Activated T-cell treated with anti-CD3 and anti-CD28 coated beads, Interleukin-2, amount 50 U/mL, for 48 hours (primary cell): ENCODE measurements at regions not wholly inside any gene's neighbourhood (a gene's known extent, or its start where the extent isn't known, plus 50 kb on each side); places are given as distances from the start of the nearest gene placed in this dataset.

Source experiments
- DNase-seq, 2 experiments: peaks; one replicate each; pipeline ENCODE4 v3.0.0-alpha.2; 2020

DNA sequence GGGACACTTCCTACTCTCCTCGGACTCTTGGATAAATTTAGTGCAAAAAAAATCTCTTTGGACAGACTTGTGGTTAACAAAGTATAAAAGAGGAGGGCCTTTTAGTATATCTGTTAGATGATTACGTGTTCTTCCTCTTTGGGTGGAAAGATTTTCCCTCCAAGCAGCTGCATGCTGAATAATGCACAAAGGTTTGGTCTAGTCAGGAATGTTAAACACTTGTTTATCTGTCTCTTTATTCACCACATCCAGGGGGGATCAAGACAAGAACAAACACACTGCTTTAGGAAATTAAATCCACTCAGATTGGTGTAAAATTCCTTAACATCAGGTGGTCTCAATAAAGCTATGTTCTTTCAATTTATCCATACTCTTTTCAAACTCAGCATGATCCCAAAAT is 260.9 kb upstream of the CHD6 start:
- DNase-seq = no peak

DNA sequence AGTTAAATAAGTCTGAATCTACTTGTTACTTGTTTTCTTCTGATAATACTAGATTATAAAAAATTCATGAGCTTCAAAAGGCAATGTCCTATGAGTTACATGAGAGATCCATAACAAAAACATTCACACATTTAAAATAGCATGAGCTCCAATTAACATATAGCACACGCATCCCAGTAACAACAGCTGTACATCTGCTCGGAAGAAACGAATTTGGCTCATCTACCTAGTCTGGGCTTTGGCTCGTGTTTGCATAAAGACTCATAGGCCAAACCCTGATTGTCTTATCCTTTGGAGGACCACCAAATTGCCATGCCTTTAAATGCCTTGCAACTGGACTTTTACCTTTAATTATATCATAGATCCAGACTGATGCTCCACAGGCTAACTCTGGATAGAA is 259.7 kb upstream of the CHD6 start:
- no peak for DNase-seq

DNA sequence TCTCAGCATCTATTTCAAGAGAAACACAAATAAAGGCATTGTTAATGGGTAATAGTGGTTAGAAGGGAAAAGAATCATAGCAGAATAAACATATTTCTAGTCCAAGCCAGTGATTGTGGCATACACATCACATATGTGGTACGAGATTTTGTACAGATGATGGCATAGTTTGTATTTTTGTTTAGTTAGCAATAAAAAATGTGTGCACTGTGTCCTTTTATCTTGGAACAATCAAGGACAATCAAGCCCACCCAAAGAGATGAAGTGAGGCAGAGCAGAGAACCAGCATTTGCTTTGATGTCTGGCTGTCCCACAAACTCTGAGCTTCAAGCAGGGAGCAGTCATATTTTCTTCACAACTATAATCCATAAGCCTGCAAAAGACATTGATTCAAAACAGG is 256.5 kb upstream of the CHD6 start:
- DNase-seq = no peak

DNA sequence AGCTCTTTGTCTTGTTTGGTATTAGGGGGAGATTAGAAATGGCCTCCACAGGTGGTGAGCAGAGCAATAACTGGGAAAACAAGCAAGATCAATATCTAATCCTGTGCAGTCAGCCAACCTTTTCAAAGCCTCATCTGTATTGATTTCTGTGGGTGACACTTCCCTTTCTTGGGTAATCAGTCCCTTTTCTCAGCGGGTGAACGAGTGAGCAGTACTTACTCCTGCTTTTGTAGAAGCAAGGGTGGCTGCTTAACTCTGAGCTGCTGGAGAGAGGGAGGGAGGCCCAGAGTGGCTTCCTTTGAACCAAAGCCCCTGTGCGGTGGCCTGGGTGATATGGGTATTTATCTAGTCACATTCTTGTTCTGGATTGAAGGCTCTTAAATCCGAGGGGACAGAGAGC is 254.8 kb upstream of the CHD6 start:
- no peak for DNase-seq

DNA sequence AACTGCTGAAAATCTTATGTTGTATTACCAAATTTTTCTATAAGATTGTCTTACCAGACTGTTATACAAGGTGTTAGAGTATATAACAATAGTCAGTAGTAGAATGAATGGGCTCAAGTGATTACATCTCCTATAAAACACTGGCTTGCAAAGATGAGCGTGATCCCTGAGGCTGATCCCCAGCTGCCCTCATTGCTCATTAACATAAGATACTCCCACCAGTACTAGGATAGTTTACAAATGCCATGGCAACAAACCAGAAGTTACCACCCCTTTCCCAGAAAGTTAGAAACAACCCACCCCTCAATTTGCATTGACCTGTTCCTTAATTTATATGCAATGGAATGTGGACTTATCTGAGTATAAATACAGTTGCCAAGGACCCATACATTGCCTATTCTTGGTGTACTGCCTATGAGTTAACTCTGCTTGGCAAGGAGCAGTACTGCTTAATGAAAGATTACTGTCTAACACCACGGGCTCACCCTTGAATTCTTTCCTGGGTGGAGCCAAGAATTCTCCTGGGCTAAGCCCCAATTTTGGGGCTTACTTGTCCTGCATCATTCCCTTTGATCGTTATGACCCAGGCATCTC is 252.8 kb upstream of the CHD6 start:
- DNase-seq = no peak

DNA sequence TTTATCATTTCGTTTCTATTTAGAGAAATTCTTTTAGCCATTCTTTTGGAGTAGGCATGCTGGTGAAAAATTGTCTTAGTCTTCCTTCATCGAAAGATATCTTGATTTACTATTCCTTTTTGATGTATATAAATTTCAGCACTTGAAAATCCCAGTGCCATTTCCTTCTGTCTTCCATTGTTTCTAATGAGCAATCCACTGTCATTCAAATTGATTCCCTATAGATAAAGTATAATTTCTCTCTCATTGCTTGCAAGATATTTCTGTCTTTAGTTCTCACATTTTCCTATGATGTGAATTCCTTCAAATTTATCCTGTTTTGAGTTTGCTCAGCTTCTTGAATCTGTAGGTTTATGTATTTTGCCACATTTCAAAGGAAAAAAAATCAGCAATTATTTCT is 251.1 kb upstream of the CHD6 start:
- DNase-seq = no peak

DNA sequence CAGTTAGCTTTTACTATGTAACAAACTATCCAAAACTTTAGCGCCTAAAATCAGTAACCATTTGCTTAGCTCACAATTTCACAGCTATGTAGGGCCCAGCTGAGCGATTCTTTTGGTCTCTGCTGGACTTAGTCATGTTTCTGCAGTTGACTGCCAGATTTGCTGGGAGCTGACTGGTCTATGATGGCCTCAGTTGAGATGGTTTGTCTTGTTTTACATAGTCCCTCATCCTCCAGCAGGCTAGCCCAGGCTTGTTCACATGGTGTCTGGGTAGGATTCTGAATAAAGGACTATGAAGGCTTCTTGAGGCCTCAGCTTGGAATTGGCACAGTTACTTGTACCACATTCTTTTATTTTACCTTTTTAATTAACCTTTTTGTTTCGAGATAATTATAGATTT is 247.8 kb upstream of the CHD6 start:
- no peak for DNase-seq

DNA sequence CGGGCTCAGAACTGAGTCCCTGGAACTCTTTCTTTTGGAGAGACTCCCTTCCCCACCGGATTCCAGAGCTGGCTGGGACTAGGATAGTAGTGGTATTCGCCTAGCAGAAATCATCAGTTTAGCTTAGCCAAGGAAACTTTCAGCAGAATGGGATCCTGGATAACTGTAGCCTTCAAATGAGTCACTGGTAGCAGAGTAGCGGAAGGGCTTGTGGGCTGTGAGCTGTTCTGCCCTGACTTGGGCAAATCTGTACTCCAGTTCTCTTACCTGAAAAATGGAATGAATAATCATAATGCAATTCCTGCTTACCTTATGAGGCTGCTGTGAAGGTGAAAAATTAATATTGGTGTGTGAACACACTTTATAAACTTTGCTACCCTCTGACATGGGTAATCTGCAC is 244.3 kb upstream of the CHD6 start:
- no peak for DNase-seq

DNA sequence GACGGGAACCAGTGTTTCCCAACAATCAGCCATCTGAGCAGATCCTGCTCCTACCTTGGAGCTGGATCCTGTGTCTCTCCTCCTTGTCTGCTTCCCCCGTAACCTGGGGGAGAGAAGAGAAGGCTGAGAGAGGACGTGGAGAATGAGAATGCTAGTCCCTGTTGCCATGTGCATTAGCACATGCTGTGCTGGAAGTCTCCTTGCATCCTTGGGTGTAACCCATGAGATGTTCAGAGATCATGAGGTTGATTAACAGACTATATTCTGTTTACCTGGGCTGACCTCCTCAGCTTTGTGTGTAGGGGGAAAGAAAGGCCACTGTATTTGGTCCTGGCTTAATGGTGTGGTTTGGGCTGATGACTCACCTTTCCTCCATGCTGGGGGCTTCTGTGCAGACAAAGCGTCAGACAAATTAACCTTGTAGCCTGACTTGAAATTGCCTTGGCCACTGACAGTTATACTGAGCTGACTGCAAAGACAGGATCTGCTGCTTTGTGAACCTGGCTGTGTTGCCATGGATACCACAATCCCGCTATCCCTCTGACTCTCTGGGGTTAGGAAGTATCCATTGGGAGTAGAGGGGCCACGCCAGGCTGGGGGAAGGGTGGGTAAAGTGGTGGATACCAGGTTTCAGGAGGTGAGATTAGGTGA is 243.7 kb upstream of the CHD6 start:
- DNase-seq = no peak

DNA sequence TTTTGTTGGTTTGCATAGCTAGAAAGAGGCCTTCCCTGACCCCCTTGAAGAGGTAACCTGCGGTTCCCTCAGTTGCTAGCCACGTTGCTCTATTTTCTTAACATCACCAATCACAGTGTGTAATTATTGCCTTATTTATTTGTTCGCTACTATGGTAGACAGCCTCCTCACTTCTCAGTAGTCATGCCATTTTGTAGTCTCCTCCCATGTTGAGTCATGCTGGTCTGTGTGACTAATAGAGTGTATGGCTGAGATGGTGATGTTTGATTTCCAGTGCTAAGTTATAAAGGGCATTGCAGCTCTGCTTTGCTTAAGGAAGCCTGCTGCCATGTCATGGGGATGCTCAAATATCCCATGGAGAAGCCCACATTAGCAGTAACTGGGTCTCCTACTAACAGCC is 236.6 kb upstream of the CHD6 start:
- DNase-seq = no peak

DNA sequence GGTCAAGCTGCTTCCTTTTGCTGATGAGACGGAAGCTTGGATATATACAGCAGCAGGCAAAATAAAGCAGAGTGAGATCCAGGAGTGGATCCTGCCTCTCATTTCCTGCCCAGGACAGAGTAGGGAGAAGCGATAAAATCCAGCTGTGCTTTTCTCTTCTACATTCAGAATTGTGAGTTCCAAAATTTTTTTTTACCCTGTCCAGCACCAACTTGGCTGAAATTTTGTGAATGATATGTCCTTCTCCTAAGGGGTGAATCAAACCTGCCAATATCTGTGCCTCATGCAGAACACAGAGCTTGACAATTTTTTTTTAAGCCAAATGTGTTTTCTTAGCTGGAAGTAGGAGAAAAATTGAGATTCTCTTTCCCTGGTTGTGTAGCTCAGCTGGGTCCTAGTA is 235.6 kb upstream of the CHD6 start:
- no peak for DNase-seq

DNA sequence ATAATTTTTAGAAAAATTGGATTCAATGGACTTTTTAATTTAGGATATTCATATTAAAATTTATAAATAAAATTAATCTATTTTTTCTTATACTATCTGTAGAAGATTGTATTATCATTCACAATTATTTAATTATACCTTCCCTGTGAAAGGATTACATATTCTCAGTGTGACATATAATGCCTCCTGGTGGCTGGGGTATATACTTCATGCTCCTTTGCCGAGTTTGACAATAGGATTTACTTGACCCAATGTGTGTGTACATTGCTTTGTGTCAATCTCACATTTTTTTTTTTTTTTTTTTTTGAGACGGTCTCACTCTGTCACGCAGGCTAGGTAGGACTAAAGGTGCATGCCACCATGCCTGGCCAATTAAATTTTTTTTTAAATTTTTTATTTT is 230.0 kb upstream of the CHD6 start:
- DNase-seq = no peak

DNA sequence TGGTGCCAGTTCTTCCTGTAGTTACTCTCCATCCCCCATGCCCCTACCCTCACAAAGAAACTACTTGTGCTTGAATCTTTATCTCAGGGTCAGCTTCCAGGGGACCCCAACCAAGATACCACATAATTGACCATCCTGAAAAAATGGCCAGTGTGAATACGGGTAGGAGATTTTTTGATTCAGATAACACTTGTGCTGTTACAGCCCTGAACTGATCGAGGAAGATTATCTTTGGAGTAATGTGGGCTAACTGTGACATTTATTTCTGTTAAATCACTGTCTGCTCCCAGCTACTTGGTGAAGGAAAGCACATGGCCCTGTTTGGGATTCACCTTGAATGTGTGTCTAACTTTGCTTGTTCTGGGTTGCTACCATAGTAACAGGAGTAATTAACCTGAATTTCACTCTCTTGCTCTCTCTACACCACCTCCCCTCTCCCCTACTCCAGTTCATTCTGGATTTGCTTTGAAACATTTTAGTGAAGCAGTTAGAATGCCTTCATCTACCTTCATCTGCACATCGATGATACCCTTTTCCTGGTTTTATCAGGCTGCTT is 219.6 kb upstream of the CHD6 start:
- no peak for DNase-seq

DNA sequence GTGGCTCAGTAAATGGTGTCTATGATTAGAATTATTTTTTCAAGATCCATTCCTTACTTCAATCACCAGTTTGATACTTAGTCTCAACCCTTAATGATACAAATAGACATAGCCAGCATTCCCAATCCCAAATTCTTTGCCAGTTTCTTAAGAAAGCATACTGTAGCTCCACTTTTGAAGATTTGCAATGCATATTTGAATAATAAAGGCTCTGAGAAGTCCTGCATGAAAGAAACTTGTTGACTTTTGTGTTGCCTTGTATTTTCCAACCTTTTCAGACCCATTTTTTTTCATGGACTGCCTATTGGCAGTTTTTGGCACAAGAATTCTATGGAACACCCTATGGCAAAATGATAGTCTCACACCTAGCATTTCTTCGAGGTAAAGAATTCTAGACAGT is 215.6 kb upstream of the CHD6 start:
- DNase-seq = no peak

DNA sequence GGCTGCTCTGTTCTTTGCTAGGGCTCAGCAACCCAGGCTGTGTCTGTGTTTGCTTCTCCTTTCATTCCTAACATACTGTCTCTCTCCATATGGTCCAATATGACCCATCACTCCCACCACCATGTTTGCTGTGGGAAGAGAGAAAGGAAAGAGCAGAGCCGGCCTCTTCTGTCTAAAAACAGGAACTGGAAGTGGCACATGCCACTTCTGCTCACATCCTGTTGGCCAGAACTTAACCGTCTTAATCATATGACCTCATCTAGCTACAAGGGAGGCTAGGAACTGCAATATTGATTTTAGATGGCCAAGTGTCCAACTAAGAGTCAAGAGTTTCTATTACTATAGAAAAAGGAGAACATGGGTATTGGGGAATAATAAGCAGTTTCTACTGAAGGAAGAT is 212.5 kb upstream of the CHD6 start:
- no peak for DNase-seq

DNA sequence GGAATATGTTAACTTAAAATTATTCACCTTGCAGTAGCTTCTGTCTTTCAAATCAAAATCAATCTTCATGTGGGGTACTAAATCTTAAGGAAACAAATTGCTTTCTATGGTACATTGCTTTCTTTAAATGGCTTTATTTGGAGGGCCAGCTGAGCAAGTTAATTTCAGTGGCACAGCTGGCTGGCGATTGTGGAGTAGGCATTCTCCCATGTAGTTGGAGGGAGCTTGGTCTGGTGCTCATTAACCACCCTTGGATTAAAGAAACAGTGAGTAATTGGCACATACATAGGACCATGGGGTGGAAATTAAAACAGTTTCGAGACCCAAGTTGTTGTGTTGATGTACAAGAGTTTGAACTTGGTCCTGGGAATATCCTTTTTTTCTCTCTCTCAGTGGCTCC is 201.3 kb upstream of the CHD6 start:
- no peak for DNase-seq

DNA sequence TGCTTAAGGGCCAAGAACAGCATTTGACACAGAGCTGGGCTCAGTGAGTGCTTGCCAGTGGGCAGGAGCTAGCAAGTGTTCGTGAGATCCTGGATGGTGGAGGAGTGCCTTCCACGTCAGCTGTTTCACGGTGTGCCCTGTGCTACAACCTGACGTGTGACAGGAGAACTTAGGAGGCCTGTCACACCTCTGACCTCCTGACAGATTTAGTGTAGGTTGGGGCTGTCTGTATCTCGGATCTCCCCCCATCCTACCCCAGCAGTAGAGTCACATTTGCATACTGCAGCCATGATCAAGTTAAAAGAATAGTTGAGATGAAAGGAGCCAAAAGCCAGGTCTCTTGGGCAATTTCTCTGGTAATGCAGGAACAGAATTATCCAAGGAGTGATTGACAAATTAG is 200.8 kb upstream of the CHD6 start:
- DNase-seq = no peak

DNA sequence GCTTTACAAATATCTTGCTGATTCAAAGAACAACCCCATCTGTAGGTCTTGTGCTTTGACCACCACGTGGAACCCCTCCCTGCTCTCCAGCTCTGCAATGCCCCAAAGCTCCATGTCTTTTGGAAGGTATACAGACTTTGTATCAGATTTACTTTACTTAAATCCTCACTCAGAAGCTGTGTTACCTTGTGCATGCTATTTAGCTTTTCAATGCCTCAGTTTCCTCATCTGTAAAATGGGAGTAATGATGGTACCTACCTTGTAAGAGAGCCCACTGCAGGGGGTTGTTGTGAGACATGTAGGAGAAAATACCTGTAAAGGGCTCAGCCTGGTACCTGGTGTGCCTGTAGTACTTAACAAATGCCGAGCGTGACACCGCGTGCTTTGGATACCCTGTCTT is 200.2 kb upstream of the CHD6 start:
- no peak for DNase-seq

DNA sequence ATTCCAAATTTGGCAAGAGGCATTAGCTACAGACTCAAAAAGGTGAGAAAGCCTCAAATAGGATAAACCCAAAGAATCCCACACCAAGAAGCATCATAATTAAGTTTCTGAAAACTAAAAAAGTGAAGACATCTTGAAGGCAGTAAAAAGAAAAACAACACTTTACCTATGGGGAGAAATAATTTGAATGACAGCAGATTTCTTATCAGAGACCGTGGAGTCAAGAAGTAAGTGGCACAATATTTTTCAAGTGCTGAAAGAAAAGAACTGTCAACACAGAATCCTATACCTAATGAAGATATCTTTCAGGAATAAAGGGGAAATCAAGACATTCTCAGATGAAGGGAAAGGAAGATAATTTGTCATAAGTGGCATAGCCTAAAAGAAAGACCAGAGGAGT is 193.3 kb upstream of the CHD6 start:
- DNase-seq = no peak

DNA sequence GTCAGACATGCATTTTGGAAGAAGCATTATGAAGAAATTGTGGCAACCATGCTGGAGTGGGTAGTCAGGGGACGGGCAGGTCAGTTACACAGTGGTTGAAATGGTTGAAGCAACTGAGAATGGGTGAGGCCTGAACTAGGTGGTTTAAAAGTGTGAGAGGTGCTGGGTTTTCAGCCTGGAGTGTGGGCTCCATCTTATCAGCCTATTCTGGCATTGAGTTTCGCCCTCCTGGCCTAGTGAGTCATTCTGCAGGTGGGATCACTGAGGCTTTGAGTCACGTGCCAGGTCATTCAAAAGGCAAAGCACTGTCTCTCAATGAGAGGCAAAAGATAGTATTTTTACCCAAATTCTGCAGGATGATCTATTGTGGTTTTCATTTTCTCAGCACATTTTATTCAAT is 181.9 kb upstream of the CHD6 start:
- no peak for DNase-seq

DNA sequence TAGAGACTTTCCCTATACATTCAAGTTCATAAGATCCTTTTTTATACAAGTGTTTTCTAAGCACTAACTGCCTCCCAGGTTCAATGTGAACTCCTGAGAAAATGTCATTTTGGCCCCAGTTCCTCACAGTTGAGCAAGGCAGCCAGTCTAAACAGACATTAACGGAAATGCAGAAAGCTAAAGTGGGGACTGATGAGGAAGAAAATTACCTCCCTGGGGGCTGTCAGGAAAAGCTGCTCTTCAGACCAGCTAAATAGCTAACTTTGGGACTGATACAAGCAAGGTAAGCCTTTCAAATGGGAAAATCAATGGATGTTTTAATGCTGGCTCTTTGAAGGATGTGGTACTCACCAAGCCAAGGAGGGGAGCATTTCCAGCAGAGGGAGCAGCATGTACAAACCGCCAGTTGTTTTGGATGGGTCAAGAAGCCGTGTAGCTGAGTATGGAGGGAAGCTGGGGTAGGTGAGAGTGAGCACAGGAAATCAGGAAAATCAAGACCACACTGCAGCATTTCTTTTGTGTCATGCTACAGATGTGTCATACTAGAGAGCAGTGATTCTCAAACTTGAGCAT is 180.8 kb upstream of the CHD6 start:
- no peak for DNase-seq

DNA sequence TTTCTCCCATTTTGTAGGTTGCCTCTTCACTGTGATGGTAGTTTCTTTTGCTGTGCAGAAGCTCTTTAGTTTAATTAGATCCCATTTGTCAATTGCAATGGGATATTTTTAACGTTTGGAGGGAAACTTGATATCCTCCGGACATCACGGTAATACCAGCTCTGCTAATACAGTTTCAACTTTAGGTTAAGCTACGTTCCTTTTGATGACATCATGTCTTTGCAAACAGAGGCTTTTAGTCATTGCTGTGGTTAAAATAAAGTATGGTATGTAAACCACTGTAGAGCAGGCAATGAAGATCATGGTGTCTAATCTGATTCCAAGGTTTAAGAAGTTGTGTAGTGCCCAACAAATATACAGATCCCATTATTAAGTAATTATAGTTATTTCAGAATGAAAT is 168.0 kb upstream of the CHD6 start:
- DNase-seq = no peak

DNA sequence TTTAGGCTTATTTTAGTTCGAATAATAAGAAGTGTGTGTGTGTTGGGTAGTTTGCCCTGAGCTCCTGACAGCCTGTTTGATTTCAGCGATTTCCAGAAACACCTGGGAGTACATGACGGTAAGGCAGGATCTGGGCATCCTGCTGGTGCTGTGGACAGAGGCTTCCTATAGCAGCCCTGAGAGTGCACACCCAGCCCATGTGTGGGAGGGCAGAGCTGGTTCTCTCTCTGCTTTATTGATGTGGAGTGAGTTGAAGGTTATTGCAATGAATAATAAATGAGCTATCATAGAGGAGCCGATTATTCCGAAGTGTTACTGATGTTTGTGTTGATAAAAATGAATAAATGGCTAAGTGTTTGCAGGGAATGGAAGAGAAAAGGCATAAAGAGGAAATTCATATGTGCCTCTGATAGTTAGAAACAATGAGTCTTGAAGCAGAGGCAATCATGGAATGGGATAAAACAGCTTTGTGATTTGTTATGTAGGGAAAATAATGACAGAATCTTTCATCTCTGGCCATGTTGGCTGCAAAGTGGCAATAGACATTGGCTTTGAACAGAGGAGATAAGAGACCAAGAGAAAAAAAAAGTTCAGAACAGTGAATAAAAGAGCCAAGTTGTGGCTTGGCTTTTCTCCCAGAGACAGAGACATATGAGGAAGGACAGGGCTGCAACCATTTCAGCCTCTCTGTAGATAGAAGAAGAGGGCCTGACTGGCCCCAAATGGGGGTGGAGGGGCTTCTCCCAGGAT is 166.2 kb upstream of the CHD6 start:
- DNase-seq = no peak
